Neural crest cell (in vitro differentiated cells): ENCODE measurements at regions not wholly inside any gene's neighbourhood (a gene's known extent, or its start where the extent isn't known, plus 50 kb on each side); places are given as distances from the start of the nearest gene placed in this dataset.

Experiments
- DNase-seq: peaks from one replicate; pipeline ENCODE4 v3.0.0; 2021; ENCODE audit warnings: low read depth, mixed read lengths, low spot score
- H3K27ac Mint-ChIP-seq: one replicate; pipeline ENCODE4 v1.8.0; 2021; ENCODE audit warnings: mild to moderate bottlenecking, mixed read lengths; ENCODE audit not compliant: unreplicated experiment
- H3K27me3 Mint-ChIP-seq: 2 replicates; pipeline ENCODE4 v1.8.0; 2021; ENCODE audit warnings: low read depth, mild to moderate bottlenecking, mixed read lengths
- H3K36me3 Mint-ChIP-seq: 2 replicates; pipeline ENCODE4 v1.8.0; 2021; ENCODE audit warnings: low read depth, mild to moderate bottlenecking, mixed read lengths
- H3K4me1 Mint-ChIP-seq: 2 replicates; pipeline ENCODE4 v1.8.0; 2021; ENCODE audit warnings: mixed read lengths
- H3K4me3 Mint-ChIP-seq: one replicate; pipeline ENCODE4 v1.8.0; 2021; ENCODE audit warnings: mild to moderate bottlenecking, mixed read lengths
- H3K9me3 Mint-ChIP-seq: 2 replicates; pipeline ENCODE4 v1.8.0; 2021; ENCODE audit warnings: mixed read lengths
- TF ChIP-seq, protein P1 (sequence below): fragments of 200-600 bp; sonication (generic); conservative IDR thresholded peaks from 2 replicates; pipeline ENCODE4 v1.5.0; 2021; ENCODE audit warnings: antibody characterized with exemption, mild to moderate bottlenecking

DNA sequence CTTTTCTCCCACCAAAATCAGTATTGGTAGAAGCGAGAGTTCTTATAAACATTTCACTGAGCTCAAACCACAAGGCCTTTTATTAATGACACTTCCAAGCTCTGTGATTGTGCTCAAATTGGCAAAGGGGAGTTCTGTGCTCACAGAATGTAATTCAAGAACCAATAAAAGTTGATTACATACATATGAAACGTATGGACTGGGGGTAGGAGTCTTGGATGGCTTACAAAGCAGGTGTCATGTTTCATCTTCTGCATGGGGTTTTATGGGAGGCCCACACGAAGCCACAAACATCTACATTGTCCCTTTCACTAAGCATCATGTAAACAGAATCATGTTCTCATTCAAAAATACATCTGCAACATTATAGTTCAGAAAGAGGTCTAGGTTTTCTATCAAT, 828.3 kb downstream of the VRK1 start:
- TF ChIP-seq, protein P1, sequence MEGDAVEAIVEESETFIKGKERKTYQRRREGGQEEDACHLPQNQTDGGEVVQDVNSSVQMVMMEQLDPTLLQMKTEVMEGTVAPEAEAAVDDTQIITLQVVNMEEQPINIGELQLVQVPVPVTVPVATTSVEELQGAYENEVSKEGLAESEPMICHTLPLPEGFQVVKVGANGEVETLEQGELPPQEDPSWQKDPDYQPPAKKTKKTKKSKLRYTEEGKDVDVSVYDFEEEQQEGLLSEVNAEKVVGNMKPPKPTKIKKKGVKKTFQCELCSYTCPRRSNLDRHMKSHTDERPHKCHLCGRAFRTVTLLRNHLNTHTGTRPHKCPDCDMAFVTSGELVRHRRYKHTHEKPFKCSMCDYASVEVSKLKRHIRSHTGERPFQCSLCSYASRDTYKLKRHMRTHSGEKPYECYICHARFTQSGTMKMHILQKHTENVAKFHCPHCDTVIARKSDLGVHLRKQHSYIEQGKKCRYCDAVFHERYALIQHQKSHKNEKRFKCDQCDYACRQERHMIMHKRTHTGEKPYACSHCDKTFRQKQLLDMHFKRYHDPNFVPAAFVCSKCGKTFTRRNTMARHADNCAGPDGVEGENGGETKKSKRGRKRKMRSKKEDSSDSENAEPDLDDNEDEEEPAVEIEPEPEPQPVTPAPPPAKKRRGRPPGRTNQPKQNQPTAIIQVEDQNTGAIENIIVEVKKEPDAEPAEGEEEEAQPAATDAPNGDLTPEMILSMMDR: no peak
- no peak for DNase-seq
- Mint-ChIP-seq H3K4me1 (peaks cover 5% of the 10 kb centered on the region), H3K27ac (no peak overlapping the region), H3K27me3 (no peaks in the 10 kb centered on the region), H3K4me3 (no peak overlapping the region), H3K9me3 (peaks cover 2% of the 10 kb centered on the region), H3K36me3 (no peaks in the 10 kb centered on the region)

DNA sequence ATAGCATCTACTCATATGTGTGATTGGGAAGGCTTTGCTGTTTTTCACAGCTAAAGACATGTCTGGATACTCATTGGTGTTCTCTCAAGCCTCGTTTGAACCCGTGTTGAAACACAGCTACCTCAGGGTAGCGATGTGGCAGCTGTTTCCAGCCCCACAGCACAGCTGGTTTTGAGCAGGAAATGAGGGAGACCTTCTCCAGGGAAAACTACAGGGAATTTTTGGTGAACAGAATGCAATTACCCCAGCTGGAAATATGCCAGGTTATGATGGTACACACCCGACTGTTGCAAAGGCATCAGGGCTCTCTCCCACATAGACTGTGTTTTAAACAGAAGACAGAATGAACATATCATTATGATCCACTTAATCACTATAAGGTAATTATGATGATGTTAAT, 828.9 kb downstream of the VRK1 start:
- Mint-ChIP-seq H3K27me3 (peaks cover 2% of the 10 kb centered on the region), H3K9me3 (peaks cover 2% of the 10 kb centered on the region), H3K4me3 (no peak overlapping the region), H3K27ac (no peak overlapping the region), H3K36me3 (no peaks in the 10 kb centered on the region), H3K4me1 (peaks cover 11% of the 10 kb centered on the region)
- DNase-seq: no peak
- TF ChIP-seq, protein P1: no peak

DNA sequence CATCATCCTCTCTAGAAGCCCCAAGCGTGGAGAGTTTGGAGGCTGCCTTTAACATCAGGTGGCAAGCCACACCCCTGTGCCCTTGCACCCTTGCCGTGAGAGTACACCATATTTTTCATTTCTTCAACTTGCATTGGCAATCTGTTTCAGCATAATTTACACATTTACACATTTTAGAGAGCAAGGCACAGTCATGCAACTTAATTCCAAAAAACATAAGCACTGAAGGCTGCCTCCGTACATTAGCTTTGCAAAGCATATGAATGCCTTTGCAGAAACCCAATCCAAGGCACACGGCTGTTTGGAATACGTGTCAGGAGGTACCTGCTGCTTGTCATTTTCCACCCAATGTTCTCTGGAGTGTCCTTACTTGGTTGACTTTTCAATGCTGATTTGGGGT, 833.1 kb downstream of the VRK1 start:
- Mint-ChIP-seq H3K9me3 (no peaks in the 10 kb centered on the region), H3K27me3 (peaks cover 10% of the 10 kb centered on the region), H3K4me3 (no peak overlapping the region), H3K4me1 (peaks cover 30% of the 10 kb centered on the region), H3K27ac (peak overlapping the region; percentile 72), H3K36me3 (no peaks in the 10 kb centered on the region)
- TF ChIP-seq, protein P1: no peak
- no peak for DNase-seq

DNA sequence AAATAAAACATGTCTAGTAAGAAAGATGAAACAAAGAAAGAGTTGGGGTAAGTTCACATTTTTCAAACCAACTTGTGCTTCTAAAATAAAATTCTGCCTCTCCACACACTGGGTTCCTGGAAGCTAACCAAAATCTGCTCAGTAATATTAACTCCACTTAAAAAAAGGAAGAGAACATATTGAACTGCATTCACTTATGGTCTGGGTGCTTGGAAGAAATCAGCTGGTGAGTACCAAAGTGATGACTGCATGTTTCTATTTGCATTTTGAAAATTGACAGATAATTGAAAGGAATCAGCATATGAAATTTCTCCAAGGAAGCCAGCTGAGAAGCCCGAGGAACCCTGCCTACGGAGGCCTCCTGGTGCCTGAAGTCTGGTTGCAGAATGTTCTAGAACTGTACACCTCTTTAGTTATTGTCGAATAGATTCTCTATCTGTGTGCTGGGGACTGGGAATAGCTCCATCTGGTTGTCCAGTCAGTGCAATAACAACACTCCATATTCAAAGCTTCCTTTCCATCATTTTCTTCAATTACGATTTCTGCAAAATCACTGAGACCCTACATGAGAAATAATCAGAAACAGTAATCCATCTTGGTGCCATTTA, 836.1 kb downstream of the VRK1 start:
- Mint-ChIP-seq H3K9me3 (no peaks in the 10 kb centered on the region), H3K27ac (no peak overlapping the region), H3K4me3 (no peak overlapping the region), H3K36me3 (no peaks in the 10 kb centered on the region), H3K27me3 (peaks cover 10% of the 10 kb centered on the region), H3K4me1 (peaks cover 36% of the 10 kb centered on the region)
- TF ChIP-seq, protein P1: no peak
- no peak for DNase-seq

DNA sequence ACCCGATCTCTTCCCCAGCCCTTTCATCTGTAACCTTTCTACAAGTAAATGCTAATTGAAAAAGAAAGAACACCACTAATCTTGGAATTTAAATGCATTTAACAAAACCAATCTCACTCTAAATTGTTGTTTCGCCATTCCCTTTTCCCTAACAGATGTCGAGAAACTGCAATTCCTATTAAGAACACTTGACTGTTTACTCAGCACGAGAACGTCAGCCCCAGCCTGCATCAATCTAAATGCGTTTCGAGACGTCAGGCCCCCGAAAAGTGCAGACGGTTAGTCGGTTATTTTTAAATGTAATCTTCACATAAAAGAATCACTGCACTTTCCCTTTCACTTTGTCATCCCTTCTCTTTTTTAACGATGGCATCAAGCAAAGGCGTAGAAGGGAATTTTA, 837.6 kb downstream of the VRK1 start:
- H3K36me3 Mint-ChIP-seq: no peaks in the 10 kb centered on the region
- TF ChIP-seq, protein P1: no peak
- H3K4me1 Mint-ChIP-seq: peaks cover 42% of the 10 kb centered on the region
- H3K9me3 Mint-ChIP-seq: no peaks in the 10 kb centered on the region
- DNase-seq: no peak
- H3K27ac Mint-ChIP-seq: no peak overlapping the region
- H3K4me3 Mint-ChIP-seq: no peak overlapping the region
- H3K27me3 Mint-ChIP-seq: peaks cover 10% of the 10 kb centered on the region
